Muscle of arm (tissue), 1 donor: ENCODE measurements at regions not wholly inside any gene's neighbourhood (a gene's known extent, or its start where the extent isn't known, plus 50 kb on each side); places are given as distances from the start of the nearest gene placed in this dataset.

Experiments used
- DNase-seq: peaks from one replicate; pipeline ENCODE4 v3.0.0-alpha.2; 2013

- peak; percentile 31 for DNase-seq
Observed at GRCh38 chr12:92304371-92305055, 158.9 kb upstream of the BTG1 start.

- DNase-seq = no peak
Observed at GRCh38 chr12:92302041-92302829, 156.6 kb upstream of the BTG1 start.

- DNase-seq = no peak
Observed at GRCh38 chr12:92301356-92301755, 155.7 kb upstream of the BTG1 start.

GRCh38 chr12:92300777-92301176 is 155.1 kb upstream of the BTG1 start:
- no peak for DNase-seq

GRCh38 chr12:92299744-92300143 is 154.1 kb upstream of the BTG1 start:
- DNase-seq = no peak

GRCh38 chr12:92299344-92299743 is 153.7 kb upstream of the BTG1 start:
- DNase-seq = no peak

- DNase-seq = no peak
Observed at GRCh38 chr12:92297932-92298696, 152.5 kb upstream of the BTG1 start.

GRCh38 chr12:92297405-92297804 is 151.8 kb upstream of the BTG1 start:
- DNase-seq = no peak

- no peak for DNase-seq
Observed at GRCh38 chr12:92295523-92295922, 149.9 kb upstream of the BTG1 start.

- no peak for DNase-seq
Observed at GRCh38 chr12:92294676-92295440, 149.2 kb upstream of the BTG1 start.

- no peak for DNase-seq
Observed at GRCh38 chr12:92292016-92292415, 146.4 kb upstream of the BTG1 start.

GRCh38 chr12:92290886-92291285 is 145.2 kb upstream of the BTG1 start:
- DNase-seq = no peak

GRCh38 chr12:92290350-92290695 is 144.7 kb upstream of the BTG1 start:
- DNase-seq = no peak

GRCh38 chr12:92289629-92290349 is 144.1 kb upstream of the BTG1 start:
- no peak for DNase-seq

- DNase-seq = no peak
Observed at GRCh38 chr12:92288561-92288960, 142.9 kb upstream of the BTG1 start.

- no peak for DNase-seq
Observed at GRCh38 chr12:92278378-92278828, 132.8 kb upstream of the BTG1 start.

- DNase-seq = no peak
Observed at GRCh38 chr12:92277795-92278194, 132.1 kb upstream of the BTG1 start.

GRCh38 chr12:92276276-92276675 is 130.6 kb upstream of the BTG1 start:
- no peak for DNase-seq

GRCh38 chr12:92275443-92276154 is 130.0 kb upstream of the BTG1 start:
- no peak for DNase-seq

- no peak for DNase-seq
Observed at GRCh38 chr12:92273076-92273475, 127.4 kb upstream of the BTG1 start.
